Type B pancreatic cell (in vitro differentiated cells): ENCODE measurements at regions not wholly inside any gene's neighbourhood (a gene's known extent, or its start where the extent isn't known, plus 50 kb on each side); places are given as distances from the start of the nearest gene placed in this dataset.

Experiments used
- DNase-seq: peaks from one replicate; pipeline ENCODE4 v3.0.0; 2021; ENCODE audit warnings: mixed read lengths; ENCODE audit not compliant: unreplicated experiment; ENCODE audit errors: extremely low spot score
- H3K27ac Mint-ChIP-seq: 2 replicates; pipeline ENCODE4 v1.8.0; 2021; ENCODE audit warnings: mild to moderate bottlenecking, mixed read lengths
- H3K27me3 Mint-ChIP-seq: 2 replicates; pipeline ENCODE4 v1.8.0; 2021; ENCODE audit warnings: mixed read lengths
- H3K36me3 Mint-ChIP-seq: 2 replicates; pipeline ENCODE4 v1.8.0; 2021; ENCODE audit warnings: mixed read lengths
- H3K4me1 Mint-ChIP-seq: one replicate; pipeline ENCODE4 v1.8.0; 2021; ENCODE audit warnings: mixed read lengths; ENCODE audit not compliant: unreplicated experiment
- H3K4me3 Mint-ChIP-seq: 2 replicates; pipeline ENCODE4 v1.8.0; 2021; ENCODE audit warnings: mild to moderate bottlenecking, mixed read lengths
- H3K9me3 Mint-ChIP-seq: 2 replicates; pipeline ENCODE4 v1.8.0; 2021; ENCODE audit warnings: mixed read lengths
- TF ChIP-seq, protein P1 (sequence below): fragments of 200-600 bp; sonication (generic); conservative IDR thresholded peaks from 2 replicates; pipeline ENCODE4 v1.5.0; 2021; ENCODE audit warnings: antibody characterized with exemption, mild to moderate bottlenecking

DNA sequence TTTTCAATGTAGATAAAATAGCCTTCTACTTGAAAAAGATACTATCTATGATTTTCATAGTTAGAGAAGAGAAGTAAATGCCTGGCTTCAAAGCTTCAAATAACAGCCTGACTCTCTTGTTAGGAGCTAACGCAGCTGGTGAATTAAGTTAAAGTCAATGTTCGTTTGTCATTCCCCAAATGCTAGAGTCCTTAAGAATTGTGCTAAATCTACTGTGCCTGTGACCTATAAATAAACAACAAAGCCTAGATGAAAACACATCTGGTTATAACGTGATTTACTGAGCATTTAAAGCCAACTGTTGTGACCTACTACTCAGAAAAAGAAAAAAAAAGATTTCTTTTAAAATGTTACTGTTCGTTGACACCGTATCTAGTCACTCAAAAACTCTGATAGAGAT lies 134.7 kb downstream of the POLR1F start:
- Mint-ChIP-seq H3K4me1 (peaks cover 5% of the 10 kb centered on the region), H3K27ac (no peak overlapping the region), H3K9me3 (no peaks in the 10 kb centered on the region), H3K36me3 (no peaks in the 10 kb centered on the region), H3K4me3 (no peak overlapping the region), H3K27me3 (no peaks in the 10 kb centered on the region)
- TF ChIP-seq, protein P1, sequence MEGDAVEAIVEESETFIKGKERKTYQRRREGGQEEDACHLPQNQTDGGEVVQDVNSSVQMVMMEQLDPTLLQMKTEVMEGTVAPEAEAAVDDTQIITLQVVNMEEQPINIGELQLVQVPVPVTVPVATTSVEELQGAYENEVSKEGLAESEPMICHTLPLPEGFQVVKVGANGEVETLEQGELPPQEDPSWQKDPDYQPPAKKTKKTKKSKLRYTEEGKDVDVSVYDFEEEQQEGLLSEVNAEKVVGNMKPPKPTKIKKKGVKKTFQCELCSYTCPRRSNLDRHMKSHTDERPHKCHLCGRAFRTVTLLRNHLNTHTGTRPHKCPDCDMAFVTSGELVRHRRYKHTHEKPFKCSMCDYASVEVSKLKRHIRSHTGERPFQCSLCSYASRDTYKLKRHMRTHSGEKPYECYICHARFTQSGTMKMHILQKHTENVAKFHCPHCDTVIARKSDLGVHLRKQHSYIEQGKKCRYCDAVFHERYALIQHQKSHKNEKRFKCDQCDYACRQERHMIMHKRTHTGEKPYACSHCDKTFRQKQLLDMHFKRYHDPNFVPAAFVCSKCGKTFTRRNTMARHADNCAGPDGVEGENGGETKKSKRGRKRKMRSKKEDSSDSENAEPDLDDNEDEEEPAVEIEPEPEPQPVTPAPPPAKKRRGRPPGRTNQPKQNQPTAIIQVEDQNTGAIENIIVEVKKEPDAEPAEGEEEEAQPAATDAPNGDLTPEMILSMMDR = no peak
- no peak for DNase-seq

DNA sequence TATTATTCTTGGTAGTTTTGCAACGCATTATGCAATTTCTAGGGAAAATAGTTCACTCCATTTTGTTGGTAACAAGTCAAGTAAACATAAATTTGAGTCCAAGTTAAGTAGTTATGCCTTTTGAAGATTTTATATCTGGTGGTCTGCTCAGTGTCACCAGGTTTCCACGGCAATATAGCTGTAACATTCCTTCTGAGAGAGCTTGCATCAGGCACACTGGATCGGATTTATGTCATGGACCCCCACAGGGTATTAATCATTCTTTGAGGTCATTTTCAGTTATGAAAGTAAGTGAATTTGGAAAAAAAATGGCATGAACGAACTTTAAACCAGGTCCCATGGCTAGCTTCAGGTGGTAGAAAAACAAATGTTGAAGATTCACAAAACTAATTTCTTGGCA lies 136.3 kb downstream of the POLR1F start:
- H3K4me1 Mint-ChIP-seq = peaks cover 5% of the 10 kb centered on the region
- no peaks in the 10 kb centered on the region for H3K36me3 Mint-ChIP-seq
- H3K9me3 Mint-ChIP-seq = no peaks in the 10 kb centered on the region
- no peak for DNase-seq
- no peaks in the 10 kb centered on the region for H3K27me3 Mint-ChIP-seq
- no peak overlapping the region for H3K27ac Mint-ChIP-seq
- H3K4me3 Mint-ChIP-seq = no peak overlapping the region
- TF ChIP-seq, protein P1 = no peak

- peaks cover 1% of the 10 kb centered on the region for H3K9me3 Mint-ChIP-seq
- no peaks in the 10 kb centered on the region for H3K27me3 Mint-ChIP-seq
- no peak for DNase-seq
- H3K4me3 Mint-ChIP-seq = no peak overlapping the region
- H3K4me1 Mint-ChIP-seq = no peaks in the 10 kb centered on the region
- no peaks in the 10 kb centered on the region for H3K36me3 Mint-ChIP-seq
- H3K27ac Mint-ChIP-seq = no peak overlapping the region
- TF ChIP-seq, protein P1 = no peak
Observed at GRCh38 chr7:19567011-19567410, 141.8 kb downstream of the POLR1F start.

DNA sequence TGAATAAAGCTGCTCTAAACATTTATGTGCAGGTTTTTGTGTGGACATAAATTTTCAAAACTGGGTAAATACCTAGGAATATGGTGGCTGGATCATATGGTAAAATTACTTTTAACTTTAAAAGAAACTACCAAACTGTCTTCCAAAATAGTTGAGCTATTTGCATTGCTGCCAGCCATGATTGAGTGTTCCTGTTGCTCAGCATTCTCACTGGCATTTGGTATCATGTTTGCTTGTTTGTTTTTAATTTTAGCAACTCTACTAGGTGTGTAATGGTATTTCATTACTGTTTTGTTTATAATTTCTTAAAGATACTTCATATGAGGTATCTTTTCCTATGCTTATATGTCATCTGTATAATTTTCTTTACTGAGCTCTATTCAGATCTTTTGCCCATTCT lies 143.2 kb downstream of the POLR1F start:
- Mint-ChIP-seq H3K9me3 (peaks cover 4% of the 10 kb centered on the region), H3K27ac (no peak overlapping the region), H3K4me1 (no peaks in the 10 kb centered on the region), H3K27me3 (no peaks in the 10 kb centered on the region), H3K36me3 (no peaks in the 10 kb centered on the region), H3K4me3 (no peak overlapping the region)
- TF ChIP-seq, protein P1 = no peak
- no peak for DNase-seq

DNA sequence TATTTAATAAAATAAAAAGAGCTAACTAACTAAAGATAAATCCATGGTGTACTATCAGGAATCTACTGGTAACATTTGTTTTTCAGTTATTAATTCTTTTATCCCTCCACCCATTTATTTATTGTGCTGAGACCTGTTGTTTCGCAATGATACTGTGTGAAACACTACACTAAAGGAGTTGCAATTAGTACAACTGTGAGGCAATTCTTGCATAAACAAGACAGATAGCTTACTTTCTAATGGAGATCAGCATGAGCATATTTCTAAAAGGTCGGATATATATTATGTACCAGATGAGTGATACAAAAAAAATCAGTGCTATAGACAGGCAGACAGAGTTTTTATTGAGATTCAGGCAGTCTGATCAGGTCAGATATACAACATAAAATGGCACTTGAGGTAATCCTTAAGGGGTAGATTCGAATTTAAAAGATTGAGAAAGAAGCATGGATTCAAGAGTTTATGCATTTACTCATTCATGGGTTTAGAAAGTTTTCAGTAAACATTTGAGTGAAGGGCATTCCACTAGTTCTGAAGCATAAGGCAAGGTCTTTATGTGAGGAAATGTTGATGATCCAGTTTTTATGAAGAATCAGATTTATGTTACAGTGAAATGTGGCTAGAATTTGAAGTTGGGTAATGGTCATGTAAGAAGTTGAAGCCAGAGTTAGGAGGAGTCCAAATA lies 147.6 kb downstream of the POLR1F start:
- Mint-ChIP-seq H3K4me3 (no peak overlapping the region), H3K9me3 (peaks cover 4% of the 10 kb centered on the region), H3K27me3 (no peaks in the 10 kb centered on the region), H3K36me3 (no peaks in the 10 kb centered on the region), H3K4me1 (no peaks in the 10 kb centered on the region), H3K27ac (no peak overlapping the region)
- DNase-seq = no peak
- TF ChIP-seq, protein P1 = no peak
